ENCODE measurements at regions not wholly inside any gene's neighbourhood (a gene's known extent, or its start where the extent isn't known, plus 50 kb on each side); places are given as distances from the start of the nearest gene placed in this dataset.
"Not testable (repeated sequence)": the region's sequence is repeated elsewhere in the genome, so short reads cannot be mapped to it uniquely, and the experiment has no call there.

- TF ChIP-seq CTCF (IDR thresholded peaks at IDR 0.05; ENCODE audit: insufficient read depth, low read length): peak; percentile 58
- not testable (repeated sequence) for H3K4me3 ChIP-seq (ENCODE audit: low read depth, low read length)
- peak; percentile 45 for DNase-seq (ENCODE audit: low read depth)
Observed at GRCh38 chr4:3949916-3950315, 183.7 kb downstream of the ADRA2C start.

- DNase-seq (ENCODE audit: low read depth); H3K4me3 ChIP-seq (ENCODE audit: low read depth, low read length): not testable (repeated sequence)
Observed at GRCh38 chr4:3952443-3953139, 186.4 kb downstream of the ADRA2C start.

GRCh38 chr4:3953140-3953489 lies 186.9 kb downstream of the ADRA2C start:
- H3K4me3 ChIP-seq (ENCODE audit: low read depth, low read length); DNase-seq (ENCODE audit: low read depth): not testable (repeated sequence)

GRCh38 chr4:3954540-3955320 lies 188.5 kb downstream of the ADRA2C start:
- peak overlapping the region; percentile 69 for H3K4me3 ChIP-seq (ENCODE audit: low read depth, low read length)
- peak; percentile 90 for DNase-seq (ENCODE audit: low read depth)

DNA sequence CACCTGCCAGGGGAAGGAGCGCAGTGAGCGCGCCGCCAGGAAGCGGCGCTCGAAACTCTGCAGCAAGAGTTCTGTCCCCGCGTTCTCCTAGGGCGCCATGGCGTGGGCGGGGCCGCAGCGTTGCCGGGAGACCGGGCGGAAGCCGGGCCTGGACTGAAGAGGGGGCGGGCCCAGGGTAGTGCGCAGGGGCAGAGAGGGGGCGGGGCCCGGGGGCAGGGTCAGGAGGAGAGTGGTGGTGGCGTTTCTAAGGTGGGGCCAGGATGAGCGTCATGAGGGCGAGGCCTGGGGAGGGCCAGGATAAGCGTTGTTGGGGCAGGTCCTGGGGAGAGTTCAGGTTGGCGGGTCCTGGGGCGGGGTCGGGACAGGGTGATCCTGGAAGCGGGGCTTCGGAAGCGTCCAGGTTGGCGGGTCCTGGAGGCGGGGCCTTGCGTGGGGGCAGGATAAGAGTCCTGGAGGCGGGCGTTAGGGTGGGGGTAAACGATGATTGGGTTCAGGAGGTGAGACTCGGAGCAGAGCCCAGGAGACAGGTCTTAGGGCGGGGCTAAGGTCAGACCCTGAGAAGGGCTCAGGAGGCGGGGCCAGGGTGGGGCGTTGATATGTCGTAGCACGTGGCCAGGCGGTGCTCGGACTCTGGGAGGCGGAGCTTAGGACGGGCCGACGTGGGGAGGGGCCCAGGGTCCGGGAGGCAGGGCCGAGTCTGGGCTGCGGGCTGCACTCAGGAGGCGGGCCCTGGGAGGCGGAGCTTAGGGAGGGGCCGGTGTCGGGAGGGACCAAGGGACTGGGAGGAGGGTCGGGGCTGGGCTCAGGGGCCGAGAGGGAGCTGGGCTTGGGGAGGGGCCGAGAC lies 189.4 kb downstream of the ADRA2C start:
- H3K4me3 ChIP-seq (ENCODE audit: low read depth, low read length): peak overlapping the region; percentile 69
- DNase-seq (ENCODE audit: low read depth): peak; percentile 95

DNA sequence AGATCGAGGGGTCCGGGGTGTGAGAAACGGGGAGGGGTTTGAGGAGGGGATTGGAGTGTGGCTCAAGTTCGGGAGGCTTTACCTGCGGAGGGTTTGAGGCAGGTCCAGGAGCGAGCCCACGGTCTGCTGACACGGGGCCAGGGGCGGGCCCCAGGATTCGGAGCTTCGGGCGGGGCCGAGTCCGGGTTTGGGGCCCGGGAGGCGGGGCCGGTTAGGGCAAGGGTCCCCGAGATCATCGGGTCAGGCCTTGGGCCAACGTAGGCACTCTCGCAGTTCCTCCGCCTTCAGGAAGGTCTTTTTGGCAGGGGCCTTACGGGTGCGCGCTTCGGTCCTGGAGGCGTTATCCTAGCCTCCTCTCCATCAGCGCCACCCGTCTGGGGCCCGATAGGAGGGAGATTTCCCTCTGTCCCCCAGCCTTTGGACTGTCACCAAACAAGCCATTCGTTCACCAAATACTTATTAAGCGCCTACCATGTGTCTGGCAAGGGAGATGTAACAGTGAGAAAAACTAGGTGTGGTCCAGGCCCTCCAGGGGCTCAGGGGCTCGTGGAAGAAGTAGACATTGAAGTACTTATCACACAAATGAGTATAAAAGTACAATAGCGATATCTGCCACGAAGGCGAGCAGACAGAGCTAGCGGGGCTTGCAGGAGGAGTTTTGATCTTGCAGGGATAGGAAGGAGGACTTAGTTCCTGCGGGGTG lies 190.1 kb downstream of the ADRA2C start:
- H3K4me3 ChIP-seq (ENCODE audit: low read depth, low read length): peak overlapping the region; percentile 58
- DNase-seq (ENCODE audit: low read depth): not testable (repeated sequence)

DNA sequence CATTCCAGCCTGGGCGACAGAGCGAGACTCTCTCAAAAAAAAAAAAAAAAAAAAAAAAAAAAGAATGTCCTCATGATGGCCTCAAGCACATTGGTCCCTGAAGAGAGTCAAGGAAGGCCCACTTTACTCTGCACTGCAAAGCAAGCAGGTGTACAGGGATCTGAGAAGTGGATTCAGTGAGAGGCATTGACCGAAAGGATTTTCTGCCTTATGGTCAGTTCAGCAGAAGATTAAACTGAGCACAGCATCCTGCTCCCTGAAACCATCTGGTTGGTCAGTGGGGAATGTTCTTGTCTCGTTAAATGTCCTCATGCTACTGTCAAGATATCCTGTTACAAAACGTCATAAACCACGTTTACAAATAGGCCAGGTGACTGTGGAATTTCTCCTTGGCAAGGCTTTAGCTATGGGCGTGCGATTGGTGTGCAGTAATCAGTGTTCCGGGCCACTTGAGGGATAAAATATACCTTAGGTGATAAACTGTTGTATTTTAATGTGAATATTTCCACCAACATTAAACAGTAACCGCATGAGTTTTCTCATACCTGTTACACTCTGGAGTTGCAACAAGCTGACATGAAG lies 195.0 kb downstream of the ADRA2C start:
- DNase-seq (ENCODE audit: low read depth); H3K4me3 ChIP-seq (ENCODE audit: low read depth, low read length): not testable (repeated sequence)

- H3K4me3 ChIP-seq (ENCODE audit: low read depth, low read length); DNase-seq (ENCODE audit: low read depth): not testable (repeated sequence)
Observed at GRCh38 chr4:3964572-3965278, 198.5 kb downstream of the ADRA2C start.

- H3K4me3 ChIP-seq (ENCODE audit: low read depth, low read length); DNase-seq (ENCODE audit: low read depth): not testable (repeated sequence)
Observed at GRCh38 chr4:3967204-3967603, 201.0 kb downstream of the ADRA2C start.

DNA sequence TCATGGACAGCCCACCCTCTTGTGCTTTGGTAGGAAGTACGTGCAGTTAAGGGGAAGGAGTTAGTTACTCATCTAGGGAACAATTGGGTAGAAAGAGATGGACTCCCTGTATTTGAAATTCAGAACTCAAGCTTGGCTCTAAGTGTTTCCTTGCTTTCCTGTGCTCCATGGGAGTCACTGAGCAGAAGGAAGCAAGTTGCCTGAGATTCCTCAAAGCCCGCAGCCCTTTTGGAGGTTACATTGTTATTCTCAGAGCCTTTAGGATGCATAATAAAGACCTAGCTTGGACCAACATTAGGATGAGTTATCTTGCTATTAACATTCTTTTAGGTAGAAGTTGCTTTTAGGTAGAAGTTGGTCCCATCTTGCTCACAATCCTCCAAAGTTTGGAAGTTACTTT lies 206.4 kb downstream of the ADRA2C start:
- not testable (repeated sequence) for H3K4me3 ChIP-seq (ENCODE audit: low read depth, low read length); DNase-seq (ENCODE audit: low read depth)

DNA sequence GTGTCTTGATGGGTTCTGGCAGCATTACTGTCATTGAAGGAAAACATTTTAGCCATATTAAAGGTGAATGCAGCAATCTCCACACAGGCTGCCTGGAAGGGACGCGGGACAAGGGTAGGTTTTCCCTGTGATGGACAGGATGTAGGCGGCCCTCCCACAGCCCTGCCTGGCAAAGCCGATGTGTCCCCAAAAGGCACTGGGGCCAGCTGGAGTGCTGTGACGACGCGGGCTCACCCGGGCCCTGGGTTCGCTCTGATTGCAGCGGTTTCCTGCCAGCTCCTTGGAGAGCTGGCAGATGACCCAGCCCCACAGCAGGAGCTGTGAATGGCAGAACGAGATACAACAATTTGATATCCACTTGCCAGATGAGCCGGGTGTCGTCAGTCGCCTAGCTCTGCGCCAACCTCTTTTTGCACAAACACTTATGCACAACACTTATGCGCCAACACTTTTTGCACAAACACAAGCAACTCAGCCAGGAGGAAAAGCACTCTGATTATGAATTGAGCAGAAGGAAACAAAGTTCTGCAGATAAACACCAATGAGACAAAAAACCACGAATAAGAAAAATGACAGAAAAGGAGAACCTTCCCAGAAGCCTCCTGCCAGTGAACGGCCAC lies 207.5 kb downstream of the ADRA2C start:
- H3K4me3 ChIP-seq (ENCODE audit: low read depth, low read length); DNase-seq (ENCODE audit: low read depth): not testable (repeated sequence)

- H3K4me3 ChIP-seq (ENCODE audit: low read depth, low read length): not testable (repeated sequence)
- peak; percentile 2 for DNase-seq (ENCODE audit: low read depth)
Observed at GRCh38 chr4:3983518-3984125, 217.4 kb downstream of the ADRA2C start.

GRCh38 chr4:3984796-3985195 lies 218.6 kb downstream of the ADRA2C start:
- DNase-seq (ENCODE audit: low read depth); H3K4me3 ChIP-seq (ENCODE audit: low read depth, low read length): not testable (repeated sequence)

DNA sequence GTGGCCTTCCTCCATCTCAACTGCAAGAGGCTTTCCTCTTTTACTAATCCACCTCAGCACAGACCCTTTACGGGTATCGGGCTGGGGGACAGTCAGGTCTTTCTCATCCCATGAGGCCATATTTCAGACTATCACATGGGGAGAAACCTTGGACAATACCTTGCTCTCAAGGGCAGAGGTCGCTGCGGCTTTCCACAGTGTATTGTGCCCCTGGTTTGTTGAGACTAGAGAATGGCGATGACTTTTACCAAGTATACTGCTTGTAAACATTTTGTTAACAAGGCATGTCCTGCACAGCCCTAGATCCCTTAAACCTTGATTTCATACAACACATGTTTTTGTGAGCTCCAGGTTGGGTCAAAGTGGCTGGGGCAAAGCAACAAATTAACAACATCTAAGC lies 220.2 kb downstream of the ADRA2C start:
- not testable (repeated sequence) for DNase-seq (ENCODE audit: low read depth); H3K4me3 ChIP-seq (ENCODE audit: low read depth, low read length)

GRCh38 chr4:3997386-3997785 lies 229.3 kb downstream of the OTOP1 start:
- H3K4me3 ChIP-seq (ENCODE audit: low read depth, low read length); DNase-seq (ENCODE audit: low read depth): not testable (repeated sequence)

Measured in fibroblast of the aortic adventitia (primary cell).